ENCODE measurements at regions not wholly inside any gene's neighbourhood (a gene's known extent, or its start where the extent isn't known, plus 50 kb on each side); places are given as distances from the start of the nearest gene placed in this dataset.

- TF ChIP-seq CTCF (conservative IDR thresholded peaks at IDR 0.05 in 1 of 2, IDR thresholded peaks at IDR 0.05 in 1 of 2; ENCODE audit: low read depth in 1 of 2, low read length in 2 of 2) (no peak), EZH2 (IDR thresholded peaks at IDR 0.05; ENCODE audit: low read length, missing control alignments) (no peak)
These were observed 52.0 kb upstream of the HAAO start for GRCh38 chr2:42844366-42844765.

Data from fibroblast of lung (primary cell).